IgD-negative memory B cell (primary cell): ENCODE measurements at regions not wholly inside any gene's neighbourhood (a gene's known extent, or its start where the extent isn't known, plus 50 kb on each side); places are given as distances from the start of the nearest gene placed in this dataset.
A peak's percentile ranks its signal among the peaks of the same experiment; 100 is the strongest.

ENCODE experiments used
- H3K27ac Mint-ChIP-seq, 3 donors: one replicate each; pipeline ENCODE4 v1.8.0; 2020 to 2022; ENCODE audit warnings: mild to moderate bottlenecking in 3 of 3, mixed read lengths in 3 of 3, moderate library complexity in 1 of 3
- H3K27me3 Mint-ChIP-seq: one replicate; pipeline ENCODE4 v1.8.0; 2021; ENCODE audit warnings: mixed read lengths
- H3K36me3 Mint-ChIP-seq: one replicate; pipeline ENCODE4 v1.8.0; 2020; ENCODE audit warnings: mild to moderate bottlenecking, mixed read lengths
- H3K4me1 Mint-ChIP-seq, 3 donors: one replicate each; pipeline ENCODE4 v1.8.0; 2020 to 2022; ENCODE audit warnings: mixed read lengths in 3 of 3, mild to moderate bottlenecking in 1 of 3
- H3K4me3 Mint-ChIP-seq, 4 donors: one replicate each; pipeline ENCODE4 v1.8.0; 2020 to 2022; ENCODE audit warnings: mild to moderate bottlenecking in 4 of 4, mixed read lengths in 4 of 4, moderate library complexity in 3 of 4
- H3K9me3 Mint-ChIP-seq, 3 donors: one replicate each; pipeline ENCODE4 v1.8.0; 2020 to 2021; ENCODE audit warnings: mixed read lengths in 3 of 3, mild to moderate bottlenecking in 1 of 3

DNA sequence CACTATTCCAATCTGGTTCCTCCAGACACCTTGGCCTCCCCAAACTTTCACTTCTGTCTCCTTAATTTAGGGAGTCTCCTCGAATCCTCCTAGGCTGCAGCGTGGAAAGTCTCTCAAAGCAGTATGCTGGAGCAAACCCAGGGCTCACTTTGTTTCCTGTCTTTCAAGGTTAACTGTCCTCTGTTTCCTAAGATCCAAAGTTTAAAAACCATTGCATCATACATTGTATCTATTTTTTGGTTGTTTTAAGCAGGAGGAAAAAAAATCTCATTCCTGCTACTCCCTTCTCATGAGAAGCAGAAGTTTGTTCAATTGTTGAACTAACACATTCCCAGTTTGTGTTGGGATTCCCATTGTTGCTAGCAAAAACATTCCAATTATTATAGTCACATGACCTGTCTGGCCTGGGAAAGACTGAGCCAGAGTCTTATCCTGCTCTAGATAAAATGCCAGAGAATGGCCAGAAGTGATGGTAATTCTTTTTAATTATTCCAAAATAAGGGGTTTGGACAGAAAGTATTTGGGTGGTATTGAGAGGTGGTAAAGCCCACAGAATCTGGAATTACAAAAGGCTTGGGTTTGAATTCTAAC, 67.3 kb downstream of the HSPB8 start:
- Mint-ChIP-seq H3K4me1 (no peaks in the 10 kb centered on the region), H3K27me3 (no peaks in the 10 kb centered on the region), H3K27ac (no peak overlapping the region), H3K36me3 (no peaks in the 10 kb centered on the region), H3K4me3 (no peak overlapping the region), H3K9me3 (peaks cover 0 to 3% (median 0%) of the 10 kb centered on the region in 3 donors)

DNA sequence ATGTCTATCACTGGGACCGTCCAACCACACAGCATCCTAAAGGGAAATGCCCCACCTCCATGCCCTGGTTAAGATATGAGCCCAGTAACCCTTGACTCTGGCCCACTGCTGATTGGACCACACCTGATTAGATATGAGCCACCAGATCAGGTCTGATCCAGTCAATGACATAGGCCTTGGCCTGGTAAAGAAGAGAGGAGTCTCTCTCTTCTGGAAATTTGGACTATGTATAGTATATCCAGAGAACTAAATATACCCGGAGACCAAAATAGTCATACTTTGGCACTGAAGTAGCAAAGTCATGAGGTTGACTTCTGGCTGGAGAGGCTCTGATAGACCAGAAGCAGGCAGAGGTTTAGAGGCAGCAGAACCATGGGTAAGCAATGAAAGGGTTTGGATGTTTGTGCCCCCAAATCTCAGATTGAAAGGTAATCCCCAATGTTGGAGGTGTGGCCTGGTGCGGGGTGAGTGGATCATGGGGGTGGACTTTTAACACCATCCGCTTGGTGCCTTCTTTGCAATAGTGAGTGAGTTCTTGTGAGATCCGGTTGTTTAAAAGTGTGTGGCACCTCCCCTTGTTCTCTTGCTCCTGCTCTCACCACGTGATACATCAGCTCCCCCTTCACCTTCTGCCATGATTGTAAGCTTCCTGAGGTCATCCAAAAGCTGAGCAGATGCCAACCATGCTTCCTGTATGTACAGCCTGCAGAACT, 68.4 kb downstream of the HSPB8 start:
- H3K9me3 Mint-ChIP-seq = peaks cover 0 to 3% (median 0%) of the 10 kb centered on the region in 3 donors
- no peak overlapping the region for H3K4me3 Mint-ChIP-seq
- H3K36me3 Mint-ChIP-seq = no peaks in the 10 kb centered on the region
- H3K27me3 Mint-ChIP-seq = peaks cover 2% of the 10 kb centered on the region
- H3K4me1 Mint-ChIP-seq = no peaks in the 10 kb centered on the region
- no peak overlapping the region for H3K27ac Mint-ChIP-seq

GRCh38 chr12:119247720-119248043, 69.0 kb downstream of the HSPB8 start:
- H3K9me3 Mint-ChIP-seq = peaks cover 0 to 3% (median 0%) of the 10 kb centered on the region in 3 donors
- H3K4me1 Mint-ChIP-seq = no peaks in the 10 kb centered on the region
- H3K4me3 Mint-ChIP-seq = no peak overlapping the region
- no peak overlapping the region for H3K27ac Mint-ChIP-seq
- H3K36me3 Mint-ChIP-seq = no peaks in the 10 kb centered on the region
- peaks cover 2% of the 10 kb centered on the region for H3K27me3 Mint-ChIP-seq

DNA sequence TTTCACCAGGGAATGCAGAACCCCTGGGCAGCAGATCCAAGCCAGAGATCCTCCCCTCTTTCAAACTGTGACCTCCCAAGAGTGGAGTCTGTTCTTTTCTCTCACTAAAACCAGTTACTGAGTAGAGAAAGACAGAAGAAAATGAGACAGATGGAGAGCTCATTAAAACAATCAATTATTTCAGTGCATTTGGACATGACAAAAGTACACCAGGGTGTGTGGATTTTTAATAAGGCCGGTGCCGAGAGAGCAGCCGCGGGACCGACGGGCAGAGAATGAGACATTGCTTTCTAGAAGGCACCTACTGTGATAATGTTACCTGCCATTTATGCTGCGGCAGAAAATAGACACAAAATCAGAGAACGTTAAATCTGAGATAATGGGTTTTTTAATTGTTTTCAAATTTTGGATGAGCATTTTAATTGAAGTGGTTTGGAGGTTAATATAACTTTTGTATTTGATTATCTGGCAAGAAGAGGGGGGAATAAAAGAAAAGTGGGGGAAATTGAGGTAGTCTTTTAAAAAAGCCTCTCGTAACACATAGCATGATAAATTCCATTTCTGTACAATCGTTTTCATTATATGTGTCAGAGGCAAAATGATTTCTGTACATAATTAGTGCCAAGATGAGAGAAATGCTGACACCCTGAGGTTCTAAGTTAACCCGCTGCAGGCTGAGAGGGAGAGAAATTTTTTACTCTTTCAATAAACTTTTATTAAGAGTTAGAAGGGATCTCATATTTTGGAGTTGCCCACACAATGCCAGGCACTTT, 70.8 kb downstream of the HSPB8 start:
- H3K9me3 Mint-ChIP-seq = no peaks in the 10 kb centered on the region
- H3K27ac Mint-ChIP-seq = no peak overlapping the region
- no peak overlapping the region for H3K4me3 Mint-ChIP-seq
- no peaks in the 10 kb centered on the region for H3K4me1 Mint-ChIP-seq
- H3K36me3 Mint-ChIP-seq = no peaks in the 10 kb centered on the region
- peaks cover 4% of the 10 kb centered on the region for H3K27me3 Mint-ChIP-seq

- H3K27ac Mint-ChIP-seq = no peak overlapping the region
- peaks cover 3 to 5% (median 3%) of the 10 kb centered on the region in 3 donors for H3K9me3 Mint-ChIP-seq
Measured at GRCh38 chr12:119255314-119255713, 76.6 kb downstream of the HSPB8 start.

GRCh38 chr12:119258149-119258548, 76.4 kb upstream of the CCDC60 start:
- H3K27me3 Mint-ChIP-seq = peaks cover 16% of the 10 kb centered on the region
- peaks cover 5 to 11% (median 5%) of the 10 kb centered on the region in 3 donors for H3K9me3 Mint-ChIP-seq
- no peak overlapping the region for H3K27ac Mint-ChIP-seq
- no peak overlapping the region for H3K4me3 Mint-ChIP-seq
- H3K36me3 Mint-ChIP-seq = no peaks in the 10 kb centered on the region
- peaks cover 0 to 2% (median 0%) of the 10 kb centered on the region in 3 donors for H3K4me1 Mint-ChIP-seq

More at GRCh38 chr12:119255314-119255713, 76.6 kb downstream of the HSPB8 start:
- Mint-ChIP-seq H3K36me3 (no peaks in the 10 kb centered on the region), H3K4me1 (peaks cover 0 to 2% (median 0%) of the 10 kb centered on the region in 3 donors), H3K27me3 (peaks cover 15% of the 10 kb centered on the region), H3K4me3 (no peak overlapping the region)

GRCh38 chr12:119258556-119258955, 76.0 kb upstream of the CCDC60 start:
- H3K9me3 Mint-ChIP-seq = peaks cover 5 to 11% (median 5%) of the 10 kb centered on the region in 3 donors
- peaks cover 14% of the 10 kb centered on the region for H3K27me3 Mint-ChIP-seq
- peaks cover 0 to 2% (median 0%) of the 10 kb centered on the region in 3 donors for H3K4me1 Mint-ChIP-seq
- no peaks in the 10 kb centered on the region for H3K36me3 Mint-ChIP-seq
- H3K4me3 Mint-ChIP-seq = peak overlapping the region in 1 of 4 donors; percentile 5
- H3K27ac Mint-ChIP-seq = peak overlapping the region in 1 of 3 donors; percentile 37

- Mint-ChIP-seq H3K27ac (no peak overlapping the region), H3K9me3 (peaks cover 5 to 11% (median 5%) of the 10 kb centered on the region in 3 donors), H3K4me3 (no peak overlapping the region), H3K36me3 (no peaks in the 10 kb centered on the region), H3K27me3 (peaks cover 14% of the 10 kb centered on the region), H3K4me1 (peaks cover 0 to 2% (median 0%) of the 10 kb centered on the region in 3 donors)
Measured at GRCh38 chr12:119259484-119259883, 75.0 kb upstream of the CCDC60 start.

DNA sequence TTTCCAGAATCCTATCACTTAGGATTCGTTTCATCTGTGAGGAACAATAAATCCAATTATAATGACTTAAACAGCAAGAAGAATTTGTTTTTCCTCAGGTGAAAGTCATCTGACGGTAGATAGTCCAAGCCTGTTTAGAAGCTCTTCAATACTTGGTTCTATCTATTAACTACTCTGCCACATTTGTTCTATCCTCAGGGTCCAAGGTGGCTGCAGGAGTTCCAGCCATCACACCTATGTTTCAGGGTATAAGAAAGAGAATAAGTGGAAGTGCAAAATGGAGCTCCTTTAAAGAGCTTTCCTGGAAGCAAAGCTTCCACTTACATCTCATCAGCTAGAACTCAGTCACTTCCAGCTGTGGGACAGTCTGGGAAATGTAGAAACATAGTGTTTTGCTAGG, 72.1 kb upstream of the CCDC60 start:
- Mint-ChIP-seq H3K4me3 (no peak overlapping the region), H3K9me3 (peaks cover 6 to 20% (median 6%) of the 10 kb centered on the region in 3 donors), H3K27me3 (peaks cover 10% of the 10 kb centered on the region), H3K27ac (no peak overlapping the region), H3K4me1 (peaks cover 0 to 2% (median 0%) of the 10 kb centered on the region in 3 donors), H3K36me3 (no peaks in the 10 kb centered on the region)

DNA sequence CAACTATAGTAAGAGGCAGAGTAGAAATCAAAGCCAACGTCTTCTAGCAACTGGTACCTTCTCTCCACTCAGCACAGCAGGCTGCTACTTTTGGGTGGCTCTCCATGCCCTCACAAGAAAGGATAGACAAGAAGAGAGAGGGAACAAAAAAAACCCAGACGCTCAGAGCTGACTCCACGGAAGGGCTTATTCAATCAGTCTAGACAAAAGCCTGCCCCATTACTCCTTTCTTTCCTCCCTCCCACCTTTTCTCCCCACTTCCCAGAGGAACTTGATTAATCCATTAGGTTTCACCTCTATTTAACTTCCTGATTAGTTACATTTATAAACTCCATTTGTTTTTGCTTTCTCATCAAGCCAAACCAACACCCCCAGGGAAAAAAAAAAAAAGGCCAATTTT, 71.1 kb upstream of the CCDC60 start:
- H3K36me3 Mint-ChIP-seq = no peaks in the 10 kb centered on the region
- peaks cover 0 to 2% (median 0%) of the 10 kb centered on the region in 3 donors for H3K4me1 Mint-ChIP-seq
- no peak overlapping the region for H3K27ac Mint-ChIP-seq
- H3K4me3 Mint-ChIP-seq = no peak overlapping the region
- H3K9me3 Mint-ChIP-seq = peaks cover 5 to 26% (median 6%) of the 10 kb centered on the region in 3 donors
- H3K27me3 Mint-ChIP-seq = peaks cover 5% of the 10 kb centered on the region

GRCh38 chr12:119266963-119267362, 67.6 kb upstream of the CCDC60 start:
- H3K27me3 Mint-ChIP-seq = peaks cover 3% of the 10 kb centered on the region
- H3K4me1 Mint-ChIP-seq = no peaks in the 10 kb centered on the region
- H3K4me3 Mint-ChIP-seq = no peak overlapping the region
- no peak overlapping the region for H3K27ac Mint-ChIP-seq
- H3K9me3 Mint-ChIP-seq = peaks cover 5 to 43% (median 9%) of the 10 kb centered on the region in 3 donors
- no peaks in the 10 kb centered on the region for H3K36me3 Mint-ChIP-seq

GRCh38 chr12:119274636-119275065, 59.9 kb upstream of the CCDC60 start:
- no peaks in the 10 kb centered on the region for H3K36me3 Mint-ChIP-seq
- H3K9me3 Mint-ChIP-seq = peaks cover 3 to 12% (median 7%) of the 10 kb centered on the region in 3 donors
- H3K4me1 Mint-ChIP-seq = no peaks in the 10 kb centered on the region
- no peak overlapping the region for H3K4me3 Mint-ChIP-seq
- peaks cover 4% of the 10 kb centered on the region for H3K27me3 Mint-ChIP-seq
- H3K27ac Mint-ChIP-seq = no peak overlapping the region

GRCh38 chr12:119283310-119283709, 51.2 kb upstream of the CCDC60 start:
- H3K4me1 Mint-ChIP-seq = no peaks in the 10 kb centered on the region
- H3K4me3 Mint-ChIP-seq = no peak overlapping the region
- no peaks in the 10 kb centered on the region for H3K36me3 Mint-ChIP-seq
- H3K27ac Mint-ChIP-seq = no peak overlapping the region
- no peaks in the 10 kb centered on the region for H3K27me3 Mint-ChIP-seq
- peaks cover 0 to 2% (median 0%) of the 10 kb centered on the region in 3 donors for H3K9me3 Mint-ChIP-seq
